Activated B cell treated with CpG ODN at 0.5 μM for 24 hours (primary cell): ENCODE measurements at regions not wholly inside any gene's neighbourhood (a gene's known extent, or its start where the extent isn't known, plus 50 kb on each side); places are given as distances from the start of the nearest gene placed in this dataset.

Experiments
- ATAC-seq: fragments of 200-7000 bp; cut with Tn5 transposase; one replicate; pipeline ENCODE4 v1.10.0; 2021; ENCODE audit warnings: low read depth, mild to moderate bottlenecking, moderate library complexity
- CTCF ChIA-PET: fragments of 350-600 bp; sonication (Branson Sonifier 250); formaldehyde crosslinking; loops from one replicate; lab custom pipeline; 2021; ENCODE audit warnings: antibody characterized with exemption; lab: Charles Lee
- POLR2A ChIA-PET: fragments of 350-600 bp; sonication (Branson Sonifier 250); formaldehyde crosslinking; loops from one replicate; lab custom pipeline; 2021; ENCODE audit warnings: antibody characterized with exemption; lab: Charles Lee
- DNase-seq: peaks from one replicate; pipeline ENCODE4 v3.0.0; 2022
- H3K27ac Mint-ChIP-seq: one replicate; pipeline ENCODE4 v1.8.0; 2020; ENCODE audit warnings: mixed read lengths
- H3K27me3 Mint-ChIP-seq: one replicate; pipeline ENCODE4 v1.8.0; 2021; ENCODE audit warnings: mixed read lengths
- H3K36me3 Mint-ChIP-seq: one replicate; pipeline ENCODE4 v1.8.0; 2021; ENCODE audit warnings: low read depth, mixed read lengths
- H3K4me1 Mint-ChIP-seq: one replicate; pipeline ENCODE4 v1.8.0; 2021; ENCODE audit warnings: mixed read lengths
- H3K4me3 Mint-ChIP-seq: one replicate; pipeline ENCODE4 v1.8.0; 2020; ENCODE audit warnings: mild to moderate bottlenecking, mixed read lengths
- H3K9me3 Mint-ChIP-seq: one replicate; pipeline ENCODE4 v1.8.0; 2020; ENCODE audit warnings: mixed read lengths
- CTCF ChIP-seq: fragments of 200-600 bp; IDR thresholded peaks from one replicate; pipeline ENCODE4 v1.8.0; 2022; ENCODE audit warnings: antibody characterized with exemption, mild to moderate bottlenecking
- intact Hi-C: fragments of 100-400 bp; cut with micrococcal nuclease; formaldehyde crosslinking; loops from one replicate; pipeline ENCODE4 v1.15.1; 2024

DNA sequence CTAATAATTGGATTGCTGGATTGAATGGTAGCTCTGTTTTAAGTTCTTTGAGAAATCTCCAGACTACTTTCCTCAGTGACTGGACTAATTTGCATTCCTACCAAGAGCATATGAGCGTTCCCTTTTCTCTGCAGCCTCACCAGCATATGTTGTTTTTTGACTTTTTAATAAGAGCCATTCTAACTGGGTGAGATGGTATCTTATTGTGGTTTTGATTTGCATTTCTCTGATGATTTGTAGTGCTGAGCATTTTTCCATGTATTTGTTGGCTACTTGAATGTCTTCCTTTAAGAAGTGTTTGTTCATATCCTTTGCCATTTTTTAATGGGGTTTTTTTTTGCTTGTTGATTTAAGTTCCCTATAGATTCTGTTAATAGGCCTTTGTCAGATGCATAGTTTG lies 94.7 kb upstream of the AHI1 start:
- no peak for ATAC-seq
- Mint-ChIP-seq H3K9me3 (no peaks in the 10 kb centered on the region), H3K4me3 (no peak overlapping the region), H3K27ac (no peak overlapping the region), H3K4me1 (no peaks in the 10 kb centered on the region), H3K36me3 (no peaks in the 10 kb centered on the region), H3K27me3 (no peaks in the 10 kb centered on the region)
- POLR2A ChIA-PET: no interaction called here
- CTCF ChIA-PET: no interaction called here
- DNase-seq: no peak
- no peak for TF ChIP-seq CTCF
- intact Hi-C loops: no loop called here

DNA sequence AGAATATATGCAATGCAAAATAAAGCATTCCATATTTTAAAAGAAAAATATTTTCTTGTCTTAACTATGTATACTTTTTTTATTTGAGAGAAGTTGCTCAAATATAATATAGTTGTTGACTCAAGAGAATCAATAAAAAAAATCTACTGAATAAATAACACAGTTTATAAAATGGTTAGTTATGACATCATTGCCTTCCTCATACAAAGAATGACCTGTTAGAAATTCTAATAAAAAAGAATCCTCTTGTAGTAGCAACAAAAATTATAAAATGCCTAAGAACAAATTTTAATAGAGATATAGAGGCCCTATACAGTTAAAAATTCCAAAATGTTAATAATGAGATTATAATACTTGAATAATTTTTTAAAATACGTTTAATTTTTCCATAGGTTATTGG lies 96.5 kb upstream of the AHI1 start:
- peaks cover 10% of the 10 kb centered on the region for H3K9me3 Mint-ChIP-seq

DNA sequence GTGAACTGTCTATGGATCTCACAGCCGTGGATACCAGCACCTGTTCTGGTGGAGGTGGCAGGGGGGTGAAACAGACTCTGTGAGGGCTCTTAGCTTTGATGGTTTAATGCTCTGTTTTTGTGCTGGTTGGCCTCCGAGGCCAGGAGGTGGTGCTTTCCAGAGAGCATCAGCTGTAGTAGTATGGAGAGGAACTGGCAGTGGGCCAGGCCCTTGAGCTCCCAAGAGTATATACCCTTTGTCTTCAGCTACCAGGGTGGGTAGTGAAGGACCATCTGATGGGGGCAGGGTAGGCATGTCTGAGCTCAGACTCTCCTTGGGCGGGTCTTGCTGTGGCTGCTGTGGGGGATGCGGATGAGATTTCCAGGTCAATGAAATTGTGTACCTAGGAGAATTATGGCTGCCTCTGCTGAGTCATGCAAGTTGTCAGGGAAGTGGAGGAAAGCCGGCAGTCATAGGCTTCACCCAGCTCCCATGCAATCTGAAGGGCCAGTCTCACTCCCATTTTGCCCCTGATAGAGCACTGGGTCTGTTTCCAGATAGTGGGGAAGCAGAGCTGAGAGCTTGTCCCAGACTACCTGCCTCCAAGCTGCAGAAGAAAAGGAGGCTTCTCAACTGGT lies 102.7 kb upstream of the AHI1 start:
- CTCF ChIA-PET: no interaction called here
- no peaks in the 10 kb centered on the region for H3K4me1 Mint-ChIP-seq
- H3K27ac Mint-ChIP-seq: no peak overlapping the region

More for the DNA sequence above, 96.5 kb upstream of the AHI1 start:
- Mint-ChIP-seq H3K36me3 (no peaks in the 10 kb centered on the region), H3K4me1 (no peaks in the 10 kb centered on the region), H3K27ac (no peak overlapping the region), H3K4me3 (no peak overlapping the region), H3K27me3 (no peaks in the 10 kb centered on the region)
- intact Hi-C loops: no loop called here
- ATAC-seq (no peak), DNase-seq (no peak)
- no peak for TF ChIP-seq CTCF
- ChIA-PET CTCF (no interaction called here), POLR2A (no interaction called here)

GRCh38 chr6:135600931-135601330 lies 103.4 kb upstream of the AHI1 start:
- no peak overlapping the region for H3K27ac Mint-ChIP-seq
- ATAC-seq (no peak), DNase-seq (no peak)
- H3K9me3 Mint-ChIP-seq: peaks cover 12% of the 10 kb centered on the region
- CTCF ChIA-PET: no interaction called here
- intact Hi-C loops: no loop called here
- no peaks in the 10 kb centered on the region for H3K4me1 Mint-ChIP-seq
- no peak for TF ChIP-seq CTCF
- no peaks in the 10 kb centered on the region for H3K27me3 Mint-ChIP-seq
- no peaks in the 10 kb centered on the region for H3K36me3 Mint-ChIP-seq
- POLR2A ChIA-PET: no interaction called here
- no peak overlapping the region for H3K4me3 Mint-ChIP-seq

More for the DNA sequence above, 102.7 kb upstream of the AHI1 start:
- POLR2A ChIA-PET: no interaction called here
- Mint-ChIP-seq H3K4me3 (no peak overlapping the region), H3K36me3 (no peaks in the 10 kb centered on the region), H3K27me3 (no peaks in the 10 kb centered on the region), H3K9me3 (peaks cover 12% of the 10 kb centered on the region)
- TF ChIP-seq CTCF: no peak
- DNase-seq: no peak
- no peak for ATAC-seq
- intact Hi-C loops: no loop called here

GRCh38 chr6:135601857-135602256 lies 104.3 kb upstream of the AHI1 start:
- CTCF ChIA-PET: no interaction called here
- ATAC-seq: no peak
- POLR2A ChIA-PET: no interaction called here

More at GRCh38 chr6:135601857-135602256, 104.3 kb upstream of the AHI1 start:
- H3K4me3 Mint-ChIP-seq: no peak overlapping the region
- no peak for DNase-seq
- H3K9me3 Mint-ChIP-seq: peaks cover 12% of the 10 kb centered on the region
- no peak overlapping the region for H3K27ac Mint-ChIP-seq
- TF ChIP-seq CTCF: no peak
- intact Hi-C loops: no loop called here
- no peaks in the 10 kb centered on the region for H3K27me3 Mint-ChIP-seq
- no peaks in the 10 kb centered on the region for H3K36me3 Mint-ChIP-seq
- no peaks in the 10 kb centered on the region for H3K4me1 Mint-ChIP-seq
